Endothelial cell (in vitro differentiated cells): ENCODE measurements at regions not wholly inside any gene's neighbourhood (a gene's known extent, or its start where the extent isn't known, plus 50 kb on each side); places are given as distances from the start of the nearest gene placed in this dataset.

Experiments
- DNase-seq: peaks from one replicate; pipeline ENCODE4 v3.0.0; 2021; ENCODE audit warnings: low spot score
- H3K27ac Mint-ChIP-seq: one replicate; pipeline ENCODE4 v1.8.0; 2021; ENCODE audit warnings: mixed read lengths, inconsistent platforms; ENCODE audit not compliant: unreplicated experiment
- H3K27me3 Mint-ChIP-seq: one replicate; pipeline ENCODE4 v1.8.0; 2021; ENCODE audit warnings: mild to moderate bottlenecking, moderate library complexity, mixed read lengths, inconsistent platforms; ENCODE audit not compliant: unreplicated experiment
- H3K36me3 Mint-ChIP-seq: one replicate; pipeline ENCODE4 v1.8.0; 2021; ENCODE audit warnings: mild to moderate bottlenecking, low read depth, mixed read lengths, inconsistent platforms; ENCODE audit not compliant: unreplicated experiment
- H3K4me1 Mint-ChIP-seq: one replicate; pipeline ENCODE4 v1.8.0; 2021; ENCODE audit warnings: mild to moderate bottlenecking, mixed read lengths, inconsistent platforms; ENCODE audit not compliant: unreplicated experiment
- H3K4me3 Mint-ChIP-seq: one replicate; pipeline ENCODE4 v1.8.0; 2021; ENCODE audit warnings: mild to moderate bottlenecking, mixed read lengths, inconsistent platforms; ENCODE audit not compliant: unreplicated experiment
- H3K9me3 Mint-ChIP-seq: one replicate; pipeline ENCODE4 v1.8.0; 2021; ENCODE audit warnings: mixed read lengths, inconsistent platforms; ENCODE audit not compliant: unreplicated experiment
- CTCF ChIP-seq: fragments of 200-600 bp; sonication (generic); IDR thresholded peaks from one replicate; pipeline ENCODE4 v1.5.0; 2021; ENCODE audit warnings: antibody characterized with exemption; ENCODE audit not compliant: unreplicated experiment

GRCh38 chr14:25677111-25677510 lies 627.2 kb upstream of the STXBP6 start:
- peaks cover 2% of the 10 kb centered on the region for H3K27me3 Mint-ChIP-seq
- no peak overlapping the region for H3K27ac Mint-ChIP-seq
- H3K9me3 Mint-ChIP-seq: no peaks in the 10 kb centered on the region
- no peak for TF ChIP-seq CTCF
- peaks cover 6% of the 10 kb centered on the region for H3K4me1 Mint-ChIP-seq
- no peaks in the 10 kb centered on the region for H3K36me3 Mint-ChIP-seq
- DNase-seq: no peak
- no peak overlapping the region for H3K4me3 Mint-ChIP-seq

GRCh38 chr14:25667387-25667786 lies 617.4 kb upstream of the STXBP6 start:
- Mint-ChIP-seq H3K27ac (no peak overlapping the region), H3K4me3 (no peak overlapping the region), H3K4me1 (no peaks in the 10 kb centered on the region), H3K27me3 (no peaks in the 10 kb centered on the region), H3K36me3 (no peaks in the 10 kb centered on the region), H3K9me3 (no peaks in the 10 kb centered on the region)
- no peak for DNase-seq
- TF ChIP-seq CTCF: no peak

- TF ChIP-seq CTCF: no peak
Observed at GRCh38 chr14:25666877-25667276, 616.9 kb upstream of the STXBP6 start.

GRCh38 chr14:25658988-25659387 lies 609.0 kb upstream of the STXBP6 start:
- H3K4me3 Mint-ChIP-seq: no peak overlapping the region
- H3K27ac Mint-ChIP-seq: no peak overlapping the region
- no peaks in the 10 kb centered on the region for H3K4me1 Mint-ChIP-seq
- peaks cover 1% of the 10 kb centered on the region for H3K27me3 Mint-ChIP-seq
- H3K9me3 Mint-ChIP-seq: no peaks in the 10 kb centered on the region
- no peaks in the 10 kb centered on the region for H3K36me3 Mint-ChIP-seq
- TF ChIP-seq CTCF: no peak
- DNase-seq: no peak

More at GRCh38 chr14:25666877-25667276, 616.9 kb upstream of the STXBP6 start:
- no peak for DNase-seq
- Mint-ChIP-seq H3K27ac (no peak overlapping the region), H3K36me3 (no peaks in the 10 kb centered on the region), H3K4me3 (no peak overlapping the region), H3K4me1 (no peaks in the 10 kb centered on the region), H3K27me3 (no peaks in the 10 kb centered on the region), H3K9me3 (no peaks in the 10 kb centered on the region)

- Mint-ChIP-seq H3K27me3 (peaks cover 1% of the 10 kb centered on the region), H3K4me3 (no peak overlapping the region), H3K27ac (no peak overlapping the region), H3K36me3 (no peaks in the 10 kb centered on the region), H3K9me3 (no peaks in the 10 kb centered on the region), H3K4me1 (no peaks in the 10 kb centered on the region)
- no peak for DNase-seq
- no peak for TF ChIP-seq CTCF
Observed at GRCh38 chr14:25630447-25630846, 580.5 kb upstream of the STXBP6 start.
